Pulmonary artery endothelial cell (primary cell): ENCODE measurements at regions not wholly inside any gene's neighbourhood (a gene's known extent, or its start where the extent isn't known, plus 50 kb on each side); places are given as distances from the start of the nearest gene placed in this dataset.

Experiments used
- DNase-seq: peaks from one replicate; pipeline ENCODE4 v3.0.0-alpha.2; 2011; ENCODE audit warnings: low read depth, low spot score

- no peak for DNase-seq
These were observed 396.7 kb upstream of the DAB1 start for GRCh38 chr1:57820356-57821095.

DNA sequence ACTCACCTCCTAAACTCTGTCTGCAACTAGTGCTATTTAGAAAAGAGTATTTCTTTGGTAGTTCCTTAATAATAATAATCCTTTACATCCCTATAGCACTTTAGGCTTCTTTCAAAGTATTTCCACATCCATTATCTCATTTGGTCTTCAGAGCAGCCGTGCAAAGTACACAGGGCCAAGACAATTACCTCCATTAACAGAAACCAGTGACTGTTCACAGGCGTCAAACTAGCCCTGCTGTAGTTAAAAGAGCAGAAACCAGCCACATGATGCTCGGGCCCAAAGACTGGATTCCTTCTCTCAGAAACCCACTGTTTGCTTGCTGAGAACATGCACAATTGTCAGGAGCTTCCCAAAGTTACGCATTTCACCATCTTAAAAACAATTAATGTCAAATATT lies 396.0 kb upstream of the DAB1 start:
- DNase-seq, result no peak

DNA sequence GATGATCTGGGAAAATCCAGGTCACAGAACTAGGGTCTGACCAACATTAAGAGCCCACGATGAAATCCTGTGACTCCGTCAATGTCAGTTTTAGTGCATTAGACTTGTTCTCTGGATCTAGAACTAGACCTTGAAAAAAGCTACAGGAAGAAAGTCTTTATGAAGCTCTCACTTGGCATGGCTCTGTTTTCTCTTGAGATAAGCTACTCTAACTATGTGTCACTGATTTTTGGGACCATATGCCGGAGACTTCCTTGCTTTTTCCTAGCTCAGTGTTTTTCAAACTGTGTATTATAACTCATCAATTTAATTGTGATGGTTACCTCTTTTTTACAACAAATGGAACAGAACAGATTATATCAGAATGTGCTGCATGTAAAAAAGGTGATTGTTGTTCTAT lies 379.7 kb upstream of the DAB1 start:
- no peak for DNase-seq

- no peak for DNase-seq
These were observed 376.5 kb upstream of the DAB1 start for GRCh38 chr1:57800376-57800775.

- DNase-seq, result no peak
These were observed 375.7 kb upstream of the DAB1 start for GRCh38 chr1:57799490-57800115.

DNA sequence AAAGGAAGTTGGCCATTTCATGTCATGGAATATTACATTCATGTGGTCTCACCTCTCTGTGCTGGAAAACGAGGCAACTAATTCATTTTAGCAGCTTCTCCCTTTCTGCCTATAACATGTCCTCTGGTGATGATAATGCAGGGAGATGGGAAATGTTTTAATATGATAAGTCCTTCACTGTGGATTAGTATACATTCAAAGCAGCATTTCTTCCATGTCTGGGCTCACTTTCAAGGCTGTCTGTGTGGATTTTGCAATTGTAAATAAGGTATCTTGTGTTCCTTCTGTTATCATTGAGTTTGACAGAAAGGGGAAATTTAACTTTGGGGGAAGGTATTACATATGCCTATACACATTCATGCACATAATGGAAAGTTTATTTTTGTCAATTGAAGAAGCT lies 374.7 kb upstream of the DAB1 start:
- DNase-seq, result no peak

GRCh38 chr1:57797084-57797483 lies 373.2 kb upstream of the DAB1 start:
- DNase-seq, result no peak

GRCh38 chr1:57796616-57797015 lies 372.8 kb upstream of the DAB1 start:
- DNase-seq, result no peak

DNA sequence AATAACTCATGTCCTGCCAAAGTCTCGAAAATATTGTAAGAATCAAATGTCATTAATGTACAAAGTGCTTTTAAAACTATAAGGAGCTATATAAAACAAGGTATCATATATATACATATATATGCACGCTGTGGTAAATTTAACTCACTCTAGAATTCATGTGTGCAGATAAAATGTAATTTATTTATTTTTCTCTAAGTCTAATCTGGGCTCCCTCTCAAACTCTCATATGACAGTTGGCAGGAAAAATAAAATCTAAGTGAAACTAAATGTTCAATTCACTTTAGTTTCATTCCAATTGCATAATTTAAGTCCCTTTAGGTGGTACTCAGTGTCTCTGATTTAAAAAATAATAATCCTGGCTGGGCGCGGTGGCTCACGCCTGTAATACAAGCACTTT lies 372.0 kb upstream of the DAB1 start:
- no peak for DNase-seq

- no peak for DNase-seq
These were observed 370.2 kb upstream of the DAB1 start for GRCh38 chr1:57794078-57794477.

GRCh38 chr1:57791497-57791896 lies 367.6 kb upstream of the DAB1 start:
- no peak for DNase-seq

DNA sequence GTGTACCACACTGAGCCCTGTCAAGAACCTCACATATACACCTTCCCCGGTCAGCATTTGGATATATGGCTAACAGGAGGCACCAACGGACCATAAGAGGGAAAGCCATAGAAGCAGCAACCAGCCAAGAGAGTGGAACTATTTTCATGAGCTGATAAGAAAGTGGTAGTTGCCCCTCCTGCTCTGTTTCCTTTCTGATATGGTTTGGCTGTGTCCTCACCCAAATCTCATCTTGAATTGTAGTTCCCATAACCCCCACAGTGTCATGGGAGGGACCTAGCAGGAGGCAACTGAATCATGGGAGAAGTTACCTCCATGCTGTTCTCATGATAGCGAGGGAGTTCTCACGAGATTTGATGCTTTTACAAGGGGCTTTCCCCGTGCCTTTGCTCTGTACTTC lies 366.1 kb upstream of the DAB1 start:
- DNase-seq, result no peak

GRCh38 chr1:57788313-57788712 lies 364.5 kb upstream of the DAB1 start:
- no peak for DNase-seq

DNA sequence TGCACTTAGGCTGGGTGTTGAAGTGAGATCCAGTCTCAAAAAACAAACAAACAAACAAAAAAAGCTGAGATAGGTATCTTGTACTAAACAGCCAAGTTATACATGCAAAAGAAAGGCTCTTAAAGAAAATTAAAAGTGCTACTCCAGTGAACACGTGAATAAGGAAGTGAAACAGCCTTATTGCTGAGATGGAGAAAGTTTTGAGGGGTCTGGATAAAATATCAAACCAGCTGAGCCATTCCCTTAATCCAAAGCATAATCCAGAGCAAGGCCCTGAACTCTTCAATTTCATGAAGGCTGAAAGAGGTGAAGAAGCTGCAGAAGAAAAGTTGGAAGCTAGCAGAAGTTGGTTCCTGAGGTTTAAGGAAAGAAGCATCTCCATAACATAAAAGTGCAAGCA lies 360.5 kb upstream of the DAB1 start:
- no peak for DNase-seq

GRCh38 chr1:57782357-57782756 lies 358.5 kb upstream of the DAB1 start:
- DNase-seq, result no peak

DNA sequence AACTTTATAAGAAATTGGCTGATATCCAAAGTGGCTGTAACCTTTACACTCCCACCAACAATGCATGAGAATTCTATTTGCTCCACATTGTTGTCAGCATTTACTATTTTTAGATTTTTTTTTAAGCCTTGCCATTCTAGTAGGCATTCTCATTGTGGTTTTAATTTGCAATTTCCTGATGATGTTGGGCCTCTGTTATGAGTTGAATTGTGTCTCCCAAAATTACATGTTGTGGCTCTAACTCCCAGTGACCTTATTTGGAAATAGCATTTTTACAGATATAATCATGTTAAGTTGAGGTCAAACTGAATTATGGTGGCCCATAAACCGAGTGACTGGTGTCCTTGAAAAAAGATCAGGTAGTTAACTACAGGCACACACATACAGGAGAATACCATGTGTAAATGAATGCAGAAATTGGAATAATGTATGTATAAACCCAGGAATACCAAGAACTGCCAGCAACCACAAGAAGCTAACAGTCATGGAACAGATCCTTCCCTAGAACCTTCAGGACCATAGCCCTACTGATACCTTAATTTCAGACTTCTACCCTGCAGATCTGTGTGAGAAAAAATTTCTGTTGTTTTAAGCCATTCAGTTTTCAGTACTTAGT lies 348.8 kb upstream of the DAB1 start:
- DNase-seq, result no peak

GRCh38 chr1:57770772-57771171 lies 346.9 kb upstream of the DAB1 start:
- DNase-seq, result no peak

- no peak for DNase-seq
These were observed 346.4 kb upstream of the DAB1 start for GRCh38 chr1:57770236-57770635.

- no peak for DNase-seq
These were observed 337.8 kb upstream of the DAB1 start for GRCh38 chr1:57761628-57762027.

GRCh38 chr1:57752843-57753242 lies 329.0 kb upstream of the DAB1 start:
- no peak for DNase-seq

DNA sequence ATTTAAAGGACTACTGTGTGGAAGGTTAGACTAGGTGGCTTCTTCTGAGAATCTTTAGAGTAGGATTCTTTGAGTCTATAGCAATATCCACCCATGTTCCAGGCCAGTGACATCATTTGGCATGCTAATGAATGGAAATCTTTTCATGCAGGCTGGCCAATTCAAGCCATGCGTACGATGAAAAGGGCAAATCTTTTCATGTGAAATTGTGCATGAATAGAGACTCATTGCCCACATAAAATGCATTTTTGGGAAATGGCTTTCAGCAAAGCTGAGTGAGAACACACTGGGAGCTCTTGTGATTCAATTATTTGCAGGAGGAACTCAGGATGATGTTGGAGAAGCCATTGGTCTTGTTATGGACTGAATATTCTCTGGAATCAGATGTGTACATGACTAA lies 324.9 kb upstream of the DAB1 start:
- no peak for DNase-seq

- no peak for DNase-seq
These were observed 324.0 kb upstream of the DAB1 start for GRCh38 chr1:57747818-57748217.

DNA sequence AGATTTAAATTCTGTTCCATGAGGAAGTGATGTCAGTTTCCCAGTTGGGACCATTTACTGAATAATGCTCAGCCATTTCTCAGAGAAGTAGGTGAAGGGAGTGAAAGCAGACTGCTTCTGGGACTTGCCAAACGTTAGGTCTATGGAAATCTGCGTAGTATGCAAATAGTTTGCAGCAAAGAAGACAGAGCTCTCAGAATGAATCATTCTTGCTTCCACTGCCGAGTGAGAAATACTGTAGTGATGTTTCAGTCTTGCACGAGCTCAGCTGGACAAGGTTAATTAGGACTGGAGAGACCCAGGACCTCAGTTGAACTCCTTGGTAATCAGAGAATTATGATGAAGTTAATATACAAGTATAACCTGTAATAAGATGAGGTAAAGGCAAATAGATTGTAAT lies 317.7 kb upstream of the DAB1 start:
- no peak for DNase-seq
